Anterior cingulate cortex (tissue), 58 donors: ENCODE measurements at regions not wholly inside any gene's neighbourhood (a gene's known extent, or its start where the extent isn't known, plus 50 kb on each side); places are given as distances from the start of the nearest gene placed in this dataset.
"Not testable (repeated sequence)": the region's sequence is repeated elsewhere in the genome, so short reads cannot be mapped to it uniquely, and the experiment has no call there.

Experiments
- DNase-seq, 58 donors: peaks; one replicate each; lab custom pipeline; 2025; lab: John Stamatoyannopoulos, UW

- no peak for DNase-seq
Observed at GRCh38 chr4:174016251-174016650, 267.2 kb downstream of the FBXO8 start.

- no peak for DNase-seq
Observed at GRCh38 chr4:174012886-174013259, 270.6 kb downstream of the FBXO8 start.

GRCh38 chr4:174012135-174012885, 271.2 kb downstream of the FBXO8 start:
- DNase-seq = no peak

GRCh38 chr4:174010547-174010946, 272.9 kb downstream of the FBXO8 start:
- DNase-seq = no peak

GRCh38 chr4:174009686-174010451, 273.6 kb downstream of the FBXO8 start:
- DNase-seq = no peak

- no peak for DNase-seq
Observed at GRCh38 chr4:174005422-174005821, 278.0 kb downstream of the FBXO8 start.

- DNase-seq = no peak
Observed at GRCh38 chr4:173998471-173999144, 284.9 kb downstream of the FBXO8 start.

- DNase-seq = not testable (repeated sequence)
Observed at GRCh38 chr4:173995779-173996178, 287.7 kb downstream of the FBXO8 start.

- DNase-seq = no peak
Observed at GRCh38 chr4:173991814-173992213, 291.7 kb downstream of the FBXO8 start.

- DNase-seq = no peak
Observed at GRCh38 chr4:173991316-173991715, 292.2 kb downstream of the FBXO8 start.

GRCh38 chr4:173990869-173991210, 292.6 kb downstream of the FBXO8 start:
- DNase-seq = no peak

- peak in 2 of 58 donors; percentile 0 to 3 for DNase-seq
Observed at GRCh38 chr4:173990126-173990868, 293.2 kb downstream of the FBXO8 start.

GRCh38 chr4:173963523-173963922, 319.9 kb downstream of the FBXO8 start:
- not testable (repeated sequence) for DNase-seq

GRCh38 chr4:173960398-173960797, 323.1 kb downstream of the FBXO8 start:
- DNase-seq = no peak

- no peak for DNase-seq
Observed at GRCh38 chr4:173958445-173958844, 325.0 kb downstream of the FBXO8 start.

GRCh38 chr4:173943547-173943946, 339.9 kb downstream of the FBXO8 start:
- no peak for DNase-seq

GRCh38 chr4:173940146-173940545, 343.3 kb downstream of the FBXO8 start:
- DNase-seq = no peak

- DNase-seq = no peak
Observed at GRCh38 chr4:173937631-173938270, 345.7 kb downstream of the FBXO8 start.

GRCh38 chr4:173936861-173937260, 346.6 kb downstream of the FBXO8 start:
- no peak for DNase-seq
